Stimulated activated CD8-positive, alpha-beta memory T cell treated with anti-CD3 and anti-CD28 coated beads, Interleukin-7, amount 100 ng/mL, for 4 hours (primary cell): ENCODE measurements at regions not wholly inside any gene's neighbourhood (a gene's known extent, or its start where the extent isn't known, plus 50 kb on each side); places are given as distances from the start of the nearest gene placed in this dataset.

ENCODE experiments used
- DNase-seq, 2 donors: peaks; one replicate each; pipeline ENCODE4 v3.0.0-alpha.2; 2020; ENCODE audit warnings: low read depth in 2 of 2

- DNase-seq: no peak
Observed at GRCh38 chr22:27408068-27408467, 393.5 kb downstream of the MN1 start.

GRCh38 chr22:27409299-27409698 lies 392.3 kb downstream of the MN1 start:
- DNase-seq: no peak

- no peak for DNase-seq
Observed at GRCh38 chr22:27412866-27413445, 388.6 kb downstream of the MN1 start.

- no peak for DNase-seq
Observed at GRCh38 chr22:27413702-27414101, 387.9 kb downstream of the MN1 start.

- DNase-seq: no peak
Observed at GRCh38 chr22:27416511-27417420, 384.8 kb downstream of the MN1 start.

- DNase-seq: no peak
Observed at GRCh38 chr22:27417421-27417814, 384.1 kb downstream of the MN1 start.

- DNase-seq: no peak
Observed at GRCh38 chr22:27418261-27418660, 383.3 kb downstream of the MN1 start.

- no peak for DNase-seq
Observed at GRCh38 chr22:27419473-27419872, 382.1 kb downstream of the MN1 start.

GRCh38 chr22:27420195-27420816 lies 381.2 kb downstream of the MN1 start:
- DNase-seq: no peak

GRCh38 chr22:27420817-27421361 lies 380.7 kb downstream of the MN1 start:
- DNase-seq: no peak

GRCh38 chr22:27422442-27422841 lies 379.1 kb downstream of the MN1 start:
- no peak for DNase-seq

- no peak for DNase-seq
Observed at GRCh38 chr22:27424319-27424718, 377.2 kb downstream of the MN1 start.

- DNase-seq: no peak
Observed at GRCh38 chr22:27429476-27429875, 372.1 kb downstream of the MN1 start.

- DNase-seq: no peak
Observed at GRCh38 chr22:27431081-27431480, 370.5 kb downstream of the MN1 start.

GRCh38 chr22:27431896-27432295 lies 369.7 kb downstream of the MN1 start:
- no peak for DNase-seq

GRCh38 chr22:27433099-27433498 lies 368.5 kb downstream of the MN1 start:
- DNase-seq: no peak

GRCh38 chr22:27433585-27434190 lies 367.9 kb downstream of the MN1 start:
- DNase-seq: no peak

- no peak for DNase-seq
Observed at GRCh38 chr22:27434898-27435297, 366.7 kb downstream of the MN1 start.

GRCh38 chr22:27435844-27436576 lies 365.5 kb downstream of the MN1 start:
- no peak for DNase-seq

- no peak for DNase-seq
Observed at GRCh38 chr22:27436591-27436990, 365.0 kb downstream of the MN1 start.

- no peak for DNase-seq
Observed at GRCh38 chr22:27437570-27437969, 364.0 kb downstream of the MN1 start.
